CD14-positive monocyte (primary cell): ENCODE measurements at regions not wholly inside any gene's neighbourhood (a gene's known extent, or its start where the extent isn't known, plus 50 kb on each side); places are given as distances from the start of the nearest gene placed in this dataset.

Experiments
- DNase-seq, 3 donors: peaks; one replicate each; pipeline ENCODE4 v3.0.0-alpha.2; 2011 to 2022
- H2AFZ ChIP-seq: 2 replicates; pipeline ENCODE4 v1.6.0; 2012; ENCODE audit warnings: mild to moderate bottlenecking, low read depth, low read length, inconsistent platforms; ENCODE audit not compliant: insufficient read depth, poor library complexity, severe bottlenecking
- H3K27ac ChIP-seq, 2 donors: 1 replicate in 1 of 2; 2 replicates in 1 of 2; pipeline ENCODE4 v1.5.1; 2012 to 2013; ENCODE audit warnings: low read length in 2 of 2, control low read depth in 1 of 2, inconsistent platforms in 1 of 2, low read depth in 1 of 2, mild to moderate bottlenecking in 1 of 2
- H3K27me3 ChIP-seq, 2 donors: one replicate each; pipeline versions ENCODE4 v1.6.0 to v1.6.1; 2011 to 2013; ENCODE audit warnings: low read length in 2 of 2; ENCODE audit not compliant: control insufficient read depth in 2 of 2, insufficient read depth in 2 of 2
- H3K36me3 ChIP-seq, 2 donors: replicated peaks in 1 of 2; 1 replicate in 1 of 2; 2 replicates in 1 of 2; pipeline versions ENCODE4 v1.5.1 to v1.6.1; 2012 to 2013; ENCODE audit warnings: low read length in 2 of 2, control low read depth in 1 of 2, inconsistent platforms in 1 of 2, mild to moderate bottlenecking in 1 of 2; ENCODE audit not compliant: insufficient read depth in 2 of 2, control insufficient read depth in 1 of 2
- H3K4me1 ChIP-seq, 2 donors: 1 replicate in 1 of 2; 2 replicates in 1 of 2; pipeline versions ENCODE4 v1.5.1 to v1.6.1; 2012 to 2013; ENCODE audit warnings: low read length in 2 of 2, control low read depth in 1 of 2, inconsistent platforms in 1 of 2, mild to moderate bottlenecking in 1 of 2, moderate library complexity in 1 of 2; ENCODE audit not compliant: insufficient read depth in 2 of 2, control insufficient read depth in 1 of 2
- H3K4me2 ChIP-seq: replicated peaks from 2 replicates; pipeline ENCODE3; 2012; ENCODE audit warnings: low read length, moderate library complexity, mild to moderate bottlenecking; ENCODE audit not compliant: poor library complexity, severe bottlenecking; ENCODE audit errors: extremely low read depth
- H3K4me3 ChIP-seq, 3 experiments: fragments of 200-600 bp in 1 of 3; sonication (generic) in 1 of 3; replicated peaks in 1 of 3; 1 replicate in 2 of 3; 2 replicates in 1 of 3; pipeline ENCODE4 v1.5.1; 2011 to 2013; ENCODE audit warnings: low read length in 3 of 3, mild to moderate bottlenecking in 3 of 3, control low read depth in 2 of 3, low read depth in 2 of 3, inconsistent platforms in 1 of 3, moderate library complexity in 1 of 3
- H3K79me2 ChIP-seq: 2 replicates; pipeline ENCODE4 v1.6.0; 2012; ENCODE audit warnings: mild to moderate bottlenecking, control low read depth, inconsistent platforms, low read length, moderate library complexity; ENCODE audit not compliant: insufficient read depth
- H3K9ac ChIP-seq: 2 replicates; pipeline ENCODE4 v1.6.0; 2017; ENCODE audit warnings: low read length, mild to moderate bottlenecking; ENCODE audit not compliant: insufficient read depth, poor library complexity, severe bottlenecking
- H3K9me3 ChIP-seq, 2 donors: replicated peaks in 1 of 2; 1 replicate in 1 of 2; 2 replicates in 1 of 2; pipeline versions ENCODE4 v1.5.1 to v1.6.1; 2012 to 2013; ENCODE audit warnings: low read length in 2 of 2, control low read depth in 1 of 2; ENCODE audit not compliant: control insufficient read depth in 1 of 2, insufficient read depth in 1 of 2
- H4K20me1 ChIP-seq: 2 replicates; pipeline ENCODE4 v1.6.0; 2012; ENCODE audit warnings: mild to moderate bottlenecking, low read length, control low read depth, moderate library complexity; ENCODE audit not compliant: insufficient read depth
- H3K27ac Mint-ChIP-seq, 7 donors: one replicate each; pipeline ENCODE4 v1.8.0; 2020; ENCODE audit warnings: mild to moderate bottlenecking in 7 of 7, mixed read lengths in 7 of 7, moderate library complexity in 6 of 7, inconsistent platforms in 2 of 7
- H3K27me3 Mint-ChIP-seq, 3 donors: one replicate each; pipeline ENCODE4 v1.8.0; 2021 to 2022; ENCODE audit warnings: low read depth in 3 of 3, mild to moderate bottlenecking in 3 of 3, mixed read lengths in 3 of 3, moderate library complexity in 3 of 3, inconsistent platforms in 1 of 3
- H3K36me3 Mint-ChIP-seq, 2 donors: one replicate each; pipeline ENCODE4 v1.8.0; 2020; ENCODE audit warnings: mixed read lengths in 2 of 2, inconsistent platforms in 1 of 2, mild to moderate bottlenecking in 1 of 2
- H3K4me1 Mint-ChIP-seq: one replicate; pipeline ENCODE4 v1.8.0; 2020; ENCODE audit warnings: mild to moderate bottlenecking, mixed read lengths
- H3K4me3 Mint-ChIP-seq, 2 donors: one replicate each; pipeline ENCODE4 v1.8.0; 2020; ENCODE audit warnings: mild to moderate bottlenecking in 2 of 2, mixed read lengths in 2 of 2, moderate library complexity in 1 of 2
- H3K9me3 Mint-ChIP-seq, 7 donors: one replicate each; pipeline ENCODE4 v1.8.0; 2020 to 2022; ENCODE audit warnings: mixed read lengths in 7 of 7, mild to moderate bottlenecking in 6 of 7, moderate library complexity in 6 of 7, inconsistent platforms in 2 of 7
- WGBS: methylation state at CpG from one replicate; pipeline ENCODE4 v1.1.5; 2013; ENCODE audit warnings: missing lambda C conversion rate; ENCODE audit not compliant: insufficient coverage; 5-methylcytosine and 5-hydroxymethylcytosine counted together
- intact Hi-C, 2 donors: fragments of 100-400 bp; cut with micrococcal nuclease; formaldehyde crosslinking; loops; one replicate each; pipeline versions ENCODE4 v1.15.0 to v1.15.1; 2023
- TF ChIP-seq, protein P1 (sequence below): fragments of 200-600 bp; IDR thresholded peaks from one replicate; pipeline ENCODE4 v1.8.0; 2022; ENCODE audit warnings: antibody characterized with exemption, mild to moderate bottlenecking

DNA sequence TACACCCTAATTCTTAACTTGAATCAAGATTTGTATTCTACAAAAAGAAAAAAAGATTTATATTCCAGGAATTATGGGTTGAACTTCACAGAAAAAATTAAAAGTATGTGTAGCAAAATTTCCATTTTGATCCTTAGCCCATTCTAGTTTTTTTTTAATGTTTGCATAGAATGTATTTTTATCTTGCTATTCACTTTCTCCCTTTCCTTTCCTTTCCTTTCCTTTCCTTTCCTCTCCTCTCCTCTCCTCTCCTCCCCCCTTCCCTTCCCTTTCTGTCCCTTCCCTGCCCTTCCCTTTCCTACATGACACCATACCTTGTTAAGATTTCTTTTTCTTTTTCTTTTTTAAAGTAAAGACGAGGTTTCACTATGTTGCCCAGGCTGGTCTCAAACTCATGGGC, 542.5 kb upstream of the PTGER4 start:
- H3K9me3 Mint-ChIP-seq: peaks cover 0 to 2% (median 0%) of the 10 kb centered on the region in 7 donors
- WGBS: no CpG with 5 or more reads among the region's 1 CpG

DNA sequence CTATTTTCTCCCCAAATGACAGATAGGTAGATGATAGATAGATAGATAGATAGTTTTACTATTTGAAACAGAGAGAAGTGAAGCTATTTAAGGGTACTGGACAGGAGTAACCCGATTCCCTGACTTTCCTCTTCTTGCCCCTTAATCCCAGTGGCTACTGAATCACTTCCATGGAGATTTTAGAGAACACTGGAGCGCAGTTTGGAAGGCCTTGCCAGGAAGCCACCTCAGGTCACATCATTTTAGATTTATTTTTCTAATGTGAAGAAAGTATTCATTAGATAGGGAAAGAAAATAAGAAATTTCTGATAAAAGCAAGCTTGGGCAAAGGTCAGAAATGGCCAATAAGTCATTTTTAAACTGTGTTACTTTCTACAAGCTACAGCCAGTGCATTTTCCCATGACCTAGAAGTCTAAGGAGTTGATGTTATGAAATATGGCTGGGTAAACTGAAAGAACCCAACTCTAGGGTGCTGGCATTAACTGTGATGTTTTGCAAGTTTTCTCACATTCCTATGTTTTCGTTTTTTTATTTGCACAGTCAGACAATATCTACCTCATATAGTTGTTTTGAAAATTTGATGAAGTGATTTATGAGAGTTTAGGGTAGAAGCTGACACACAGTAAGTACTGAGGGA, 544.7 kb upstream of the PTGER4 start:
- Histone ChIP-seq H3K4me2 (no peak overlapping the region), H3K36me3 (no peaks in the 10 kb centered on the region), H3K4me1 (no peaks in the 10 kb centered on the region), H3K79me2 (no peaks in the 10 kb centered on the region), H3K4me3 (no peak overlapping the region), H3K9me3 (peaks cover 7 to 14% of the 10 kb centered on the region in 2 donors), H3K27me3 (no peaks in the 10 kb centered on the region), H2AFZ (no peak overlapping the region), H3K9ac (no peak overlapping the region), H4K20me1 (no peaks in the 10 kb centered on the region), H3K27ac (no peak overlapping the region)
- TF ChIP-seq, protein P1, sequence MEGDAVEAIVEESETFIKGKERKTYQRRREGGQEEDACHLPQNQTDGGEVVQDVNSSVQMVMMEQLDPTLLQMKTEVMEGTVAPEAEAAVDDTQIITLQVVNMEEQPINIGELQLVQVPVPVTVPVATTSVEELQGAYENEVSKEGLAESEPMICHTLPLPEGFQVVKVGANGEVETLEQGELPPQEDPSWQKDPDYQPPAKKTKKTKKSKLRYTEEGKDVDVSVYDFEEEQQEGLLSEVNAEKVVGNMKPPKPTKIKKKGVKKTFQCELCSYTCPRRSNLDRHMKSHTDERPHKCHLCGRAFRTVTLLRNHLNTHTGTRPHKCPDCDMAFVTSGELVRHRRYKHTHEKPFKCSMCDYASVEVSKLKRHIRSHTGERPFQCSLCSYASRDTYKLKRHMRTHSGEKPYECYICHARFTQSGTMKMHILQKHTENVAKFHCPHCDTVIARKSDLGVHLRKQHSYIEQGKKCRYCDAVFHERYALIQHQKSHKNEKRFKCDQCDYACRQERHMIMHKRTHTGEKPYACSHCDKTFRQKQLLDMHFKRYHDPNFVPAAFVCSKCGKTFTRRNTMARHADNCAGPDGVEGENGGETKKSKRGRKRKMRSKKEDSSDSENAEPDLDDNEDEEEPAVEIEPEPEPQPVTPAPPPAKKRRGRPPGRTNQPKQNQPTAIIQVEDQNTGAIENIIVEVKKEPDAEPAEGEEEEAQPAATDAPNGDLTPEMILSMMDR: no peak
- H3K27me3 Mint-ChIP-seq: peaks cover 0 to 2% (median 0%) of the 10 kb centered on the region in 3 donors
- intact Hi-C loops: no loop called here
- WGBS: no CpG with 5 or more reads among the region's 3 CpGs
- no peak for DNase-seq
- no peak overlapping the region for H3K4me3 Mint-ChIP-seq
- no peaks in the 10 kb centered on the region for H3K4me1 Mint-ChIP-seq
- H3K36me3 Mint-ChIP-seq: no peaks in the 10 kb centered on the region
- H3K9me3 Mint-ChIP-seq: peaks cover 5 to 12% (median 8%) of the 10 kb centered on the region in 7 donors
- no peak overlapping the region for H3K27ac Mint-ChIP-seq

More for the DNA sequence above, 542.5 kb upstream of the PTGER4 start:
- Mint-ChIP-seq H3K36me3 (no peaks in the 10 kb centered on the region), H3K4me3 (no peak overlapping the region), H3K4me1 (no peaks in the 10 kb centered on the region), H3K27me3 (peaks cover 0 to 1% (median 0%) of the 10 kb centered on the region in 3 donors), H3K27ac (no peak overlapping the region)
- no peak overlapping the region for H3K4me2 ChIP-seq
- no peak overlapping the region for H2AFZ ChIP-seq
- no peaks in the 10 kb centered on the region for H3K36me3 ChIP-seq
- H3K27ac ChIP-seq: no peak overlapping the region
- TF ChIP-seq, protein P1: no peak
- H3K4me3 ChIP-seq: no peak overlapping the region
- no peak overlapping the region for H3K9ac ChIP-seq
- H3K27me3 ChIP-seq: no peaks in the 10 kb centered on the region
- intact Hi-C loops: no loop called here
- H4K20me1 ChIP-seq: no peaks in the 10 kb centered on the region
- H3K4me1 ChIP-seq: no peaks in the 10 kb centered on the region
- H3K9me3 ChIP-seq: no peaks in the 10 kb centered on the region
- H3K79me2 ChIP-seq: no peaks in the 10 kb centered on the region
- DNase-seq: no peak
